ENCODE measurements at regions not wholly inside any gene's neighbourhood (a gene's known extent, or its start where the extent isn't known, plus 50 kb on each side); places are given as distances from the start of the nearest gene placed in this dataset.

DNA sequence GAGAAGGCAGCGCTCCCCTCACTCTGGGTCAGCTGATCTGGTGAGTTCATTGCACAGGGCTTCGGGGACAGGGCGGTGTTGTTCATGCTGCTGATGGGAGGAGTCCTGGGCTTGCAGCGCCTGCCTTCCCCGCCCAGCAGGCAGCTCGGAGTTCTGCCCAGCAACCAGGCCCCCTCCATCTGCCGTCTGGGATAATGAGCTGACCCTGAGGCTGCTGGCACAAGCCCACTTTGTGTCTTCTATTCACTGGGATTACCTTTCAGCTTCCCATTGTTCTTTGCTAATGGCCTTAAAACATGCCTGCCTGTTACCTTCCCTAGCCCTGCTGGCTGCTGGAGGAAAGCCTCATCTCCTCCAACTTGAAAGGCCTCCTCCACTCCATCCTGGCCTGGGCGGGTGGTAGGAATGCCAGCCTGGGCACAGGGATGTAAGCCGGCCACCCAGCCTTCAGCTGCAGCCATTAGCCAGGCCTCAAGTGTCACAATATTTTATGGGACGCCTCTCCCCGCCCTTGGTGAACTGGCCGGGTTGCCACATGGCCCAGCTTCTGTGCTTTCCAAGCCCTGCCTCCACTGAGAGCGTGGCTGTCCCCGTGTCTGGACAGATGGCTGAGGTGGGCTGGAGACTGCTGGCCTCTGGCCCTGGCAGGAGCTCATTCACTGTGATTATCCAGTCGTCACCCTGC is 70.4 kb downstream of the GADD45G start (continued):
- no peak for TF ChIP-seq ZBTB33 (IDR thresholded peaks at IDR 0.05; ENCODE audit: borderline replicate concordance, low read depth)
- TF ChIP-seq, protein P1, sequence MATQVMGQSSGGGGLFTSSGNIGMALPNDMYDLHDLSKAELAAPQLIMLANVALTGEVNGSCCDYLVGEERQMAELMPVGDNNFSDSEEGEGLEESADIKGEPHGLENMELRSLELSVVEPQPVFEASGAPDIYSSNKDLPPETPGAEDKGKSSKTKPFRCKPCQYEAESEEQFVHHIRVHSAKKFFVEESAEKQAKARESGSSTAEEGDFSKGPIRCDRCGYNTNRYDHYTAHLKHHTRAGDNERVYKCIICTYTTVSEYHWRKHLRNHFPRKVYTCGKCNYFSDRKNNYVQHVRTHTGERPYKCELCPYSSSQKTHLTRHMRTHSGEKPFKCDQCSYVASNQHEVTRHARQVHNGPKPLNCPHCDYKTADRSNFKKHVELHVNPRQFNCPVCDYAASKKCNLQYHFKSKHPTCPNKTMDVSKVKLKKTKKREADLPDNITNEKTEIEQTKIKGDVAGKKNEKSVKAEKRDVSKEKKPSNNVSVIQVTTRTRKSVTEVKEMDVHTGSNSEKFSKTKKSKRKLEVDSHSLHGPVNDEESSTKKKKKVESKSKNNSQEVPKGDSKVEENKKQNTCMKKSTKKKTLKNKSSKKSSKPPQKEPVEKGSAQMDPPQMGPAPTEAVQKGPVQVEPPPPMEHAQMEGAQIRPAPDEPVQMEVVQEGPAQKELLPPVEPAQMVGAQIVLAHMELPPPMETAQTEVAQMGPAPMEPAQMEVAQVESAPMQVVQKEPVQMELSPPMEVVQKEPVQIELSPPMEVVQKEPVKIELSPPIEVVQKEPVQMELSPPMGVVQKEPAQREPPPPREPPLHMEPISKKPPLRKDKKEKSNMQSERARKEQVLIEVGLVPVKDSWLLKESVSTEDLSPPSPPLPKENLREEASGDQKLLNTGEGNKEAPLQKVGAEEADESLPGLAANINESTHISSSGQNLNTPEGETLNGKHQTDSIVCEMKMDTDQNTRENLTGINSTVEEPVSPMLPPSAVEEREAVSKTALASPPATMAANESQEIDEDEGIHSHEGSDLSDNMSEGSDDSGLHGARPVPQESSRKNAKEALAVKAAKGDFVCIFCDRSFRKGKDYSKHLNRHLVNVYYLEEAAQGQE (IDR thresholded peaks at IDR 0.05; ENCODE audit: low read depth, low read length) = no peak
- TF ChIP-seq, protein P2, sequence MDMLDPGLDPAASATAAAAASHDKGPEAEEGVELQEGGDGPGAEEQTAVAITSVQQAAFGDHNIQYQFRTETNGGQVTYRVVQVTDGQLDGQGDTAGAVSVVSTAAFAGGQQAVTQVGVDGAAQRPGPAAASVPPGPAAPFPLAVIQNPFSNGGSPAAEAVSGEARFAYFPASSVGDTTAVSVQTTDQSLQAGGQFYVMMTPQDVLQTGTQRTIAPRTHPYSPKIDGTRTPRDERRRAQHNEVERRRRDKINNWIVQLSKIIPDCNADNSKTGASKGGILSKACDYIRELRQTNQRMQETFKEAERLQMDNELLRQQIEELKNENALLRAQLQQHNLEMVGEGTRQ (IDR thresholded peaks at IDR 0.05; ENCODE audit: borderline replicate concordance, low read depth, low read length) = no peak
- TF ChIP-seq JUND (IDR thresholded peaks at IDR 0.05) = no peak
- no peak for TF ChIP-seq TAF1 (IDR thresholded peaks at IDR 0.05; ENCODE audit: borderline replicate concordance, low read depth, low read length)
- TF ChIP-seq SMC3 (IDR thresholded peaks at IDR 0.05; ENCODE audit: low read depth, low read length) = no peak
- no peak for TF ChIP-seq RXRA (IDR thresholded peaks at IDR 0.05; ENCODE audit: borderline replicate concordance, low read depth)
- TF ChIP-seq EP300 (IDR thresholded peaks at IDR 0.05; ENCODE audit: borderline replicate concordance in 1 of 2, low read depth in 1 of 2, low read length in 1 of 2) = peak in 1 of 2 experiments; percentile 91; a peak in 2 of 4 replicates
- no peak for TF ChIP-seq USF1 (IDR thresholded peaks at IDR 0.05; ENCODE audit: borderline replicate concordance, low read depth)
- no peak for TF ChIP-seq MEF2A (IDR thresholded peaks at IDR 0.05; ENCODE audit: borderline replicate concordance, low read depth)
- TF ChIP-seq FOXM1 (IDR thresholded peaks at IDR 0.05; ENCODE audit: low read depth) = no peak
- TF ChIP-seq FOXJ3 (CRISPR knock-in tag; IDR thresholded peaks at IDR 0.05) = peak; percentile 47
- peak; percentile 84 for TF ChIP-seq CHD2 (IDR thresholded peaks at IDR 0.05; ENCODE audit: low read length, partially characterized antibody)

Data from SK-N-SH (cell line).